Ovary (tissue), 3 donors: ENCODE measurements at regions not wholly inside any gene's neighbourhood (a gene's known extent, or its start where the extent isn't known, plus 50 kb on each side); places are given as distances from the start of the nearest gene placed in this dataset.
"Not testable (repeated sequence)": the region's sequence is repeated elsewhere in the genome, so short reads cannot be mapped to it uniquely, and the experiment has no call there.

Experiments used
- CTCF ChIP-seq, 3 donors: fragments of 450-650 bp in 2 of 3; fragments of 200-600 bp in 1 of 3; IDR thresholded peaks; one replicate each; pipeline versions ENCODE4 v1.5.1 to v1.8.0; 2016 to 2022; ENCODE audit warnings: antibody characterized with exemption in 3 of 3, mild to moderate bottlenecking in 1 of 3
- POLR2A ChIP-seq: fragments of 450-650 bp; IDR thresholded peaks from one replicate; pipeline ENCODE4 v1.6.1; 2017; ENCODE audit warnings: antibody characterized with exemption, mild to moderate bottlenecking, moderate library complexity
- donor health status: DM: no; HTN: no; CAD: no.

DNA sequence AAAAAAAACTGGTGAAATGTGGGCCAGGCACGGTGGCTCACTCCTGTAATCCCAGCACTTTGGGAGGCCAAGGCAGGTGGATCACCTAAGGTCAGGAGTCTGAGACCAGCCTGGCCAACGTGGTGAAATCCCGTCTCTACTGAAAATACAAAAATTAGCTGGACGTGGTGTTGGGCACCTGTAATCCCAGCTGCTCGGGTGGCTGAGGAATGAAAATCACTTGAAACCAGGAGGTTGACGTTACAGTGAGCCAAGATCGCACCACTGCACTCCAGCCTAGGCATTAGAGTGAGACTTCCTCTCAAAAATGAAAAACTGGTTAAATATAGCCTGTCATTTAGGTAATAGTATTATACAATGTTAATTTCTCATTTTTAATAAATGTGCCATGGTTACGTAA is 1692.0 kb downstream of the SPATA31A7 start:
- not testable (repeated sequence) for TF ChIP-seq CTCF (IDR thresholded peaks at IDR 0.05); POLR2A
